MV-4-11 (cell line): ENCODE measurements at regions not wholly inside any gene's neighbourhood (a gene's known extent, or its start where the extent isn't known, plus 50 kb on each side); places are given as distances from the start of the nearest gene placed in this dataset.
"Not testable (repeated sequence)": the region's sequence is repeated elsewhere in the genome, so short reads cannot be mapped to it uniquely, and the experiment has no call there.

Experiments used
- DNase-seq: peaks from one replicate; lab custom pipeline; 2025; lab: John Stamatoyannopoulos, UW

DNA sequence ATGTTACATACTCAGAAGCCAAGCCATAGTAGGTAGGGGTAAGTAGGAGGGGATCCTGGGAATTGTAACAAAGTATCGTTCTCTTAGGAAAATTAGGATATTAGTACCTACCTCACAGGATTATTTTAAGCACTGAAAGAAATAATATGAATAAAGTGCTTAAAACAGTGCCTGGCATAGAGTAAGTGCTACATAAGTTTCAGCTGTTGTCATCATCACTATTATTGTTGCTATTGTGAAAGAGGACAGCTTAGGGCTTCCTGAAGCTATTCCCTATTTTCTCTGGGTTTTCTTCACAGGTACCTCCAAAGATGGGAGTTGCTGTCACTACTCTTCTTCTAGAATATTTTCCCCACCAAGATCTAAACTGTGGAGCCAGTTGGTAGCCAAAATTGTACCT is 443.7 kb upstream of the FGF16 start:
- DNase-seq = no peak

DNA sequence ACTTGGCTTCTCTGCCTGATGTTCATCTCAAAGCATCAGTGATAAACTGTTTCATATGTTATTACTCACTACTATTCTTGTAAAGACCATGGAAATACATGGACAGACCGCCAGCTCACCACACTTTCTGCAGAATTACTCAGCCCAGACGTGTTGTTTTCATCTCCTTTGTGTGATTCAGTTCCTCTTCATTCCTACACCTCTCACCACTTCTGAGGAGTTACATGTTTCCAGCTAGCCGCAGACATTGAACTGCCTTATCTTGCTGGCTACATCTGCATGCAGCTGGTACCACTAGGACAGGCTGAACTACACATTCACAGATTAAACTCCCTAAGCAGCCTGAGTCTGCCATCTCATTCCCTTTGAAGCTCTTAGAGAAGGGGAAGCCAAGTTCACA is 443.2 kb upstream of the FGF16 start:
- DNase-seq = no peak

DNA sequence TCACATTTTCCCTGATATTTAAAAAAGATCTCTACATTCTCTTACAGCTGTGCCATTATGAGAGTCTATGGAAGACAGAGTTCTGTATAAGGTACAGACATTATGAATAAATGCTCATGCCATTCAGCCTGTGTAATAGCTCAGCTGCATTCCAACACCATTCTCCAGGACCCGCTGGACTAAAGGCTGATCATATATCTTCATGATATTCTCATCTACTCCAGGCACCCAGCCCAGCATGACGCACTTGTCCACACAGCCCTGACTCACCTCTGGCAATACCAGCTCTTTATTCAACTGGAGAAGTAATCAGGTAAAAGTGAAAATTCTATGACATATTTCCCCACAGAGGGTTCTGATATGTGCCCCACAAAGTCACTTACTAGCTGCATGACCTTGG is 437.5 kb upstream of the FGF16 start:
- no peak for DNase-seq

GRCh38 chrX:77014377-77015372 is 432.5 kb upstream of the FGF16 start:
- DNase-seq = no peak

DNA sequence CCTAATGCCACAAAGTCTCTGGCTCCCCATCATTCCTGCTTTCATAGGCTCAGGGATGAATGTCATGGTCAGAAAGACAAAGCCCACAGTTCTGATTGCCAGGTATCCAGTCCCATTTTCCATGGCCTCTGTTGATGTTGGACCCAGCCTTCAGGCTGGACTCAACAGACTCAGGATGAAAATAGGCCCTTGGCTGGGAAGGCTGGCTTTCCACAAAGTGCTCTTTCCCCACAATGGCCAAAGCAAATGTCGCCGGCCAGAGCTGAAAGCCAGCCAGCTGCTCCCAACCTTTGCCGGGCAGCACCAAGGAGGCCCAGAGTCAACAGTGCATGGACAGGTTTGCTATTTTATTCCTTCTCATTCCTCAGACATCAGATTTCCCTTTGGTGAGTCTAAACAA is 430.1 kb upstream of the FGF16 start:
- no peak for DNase-seq

DNA sequence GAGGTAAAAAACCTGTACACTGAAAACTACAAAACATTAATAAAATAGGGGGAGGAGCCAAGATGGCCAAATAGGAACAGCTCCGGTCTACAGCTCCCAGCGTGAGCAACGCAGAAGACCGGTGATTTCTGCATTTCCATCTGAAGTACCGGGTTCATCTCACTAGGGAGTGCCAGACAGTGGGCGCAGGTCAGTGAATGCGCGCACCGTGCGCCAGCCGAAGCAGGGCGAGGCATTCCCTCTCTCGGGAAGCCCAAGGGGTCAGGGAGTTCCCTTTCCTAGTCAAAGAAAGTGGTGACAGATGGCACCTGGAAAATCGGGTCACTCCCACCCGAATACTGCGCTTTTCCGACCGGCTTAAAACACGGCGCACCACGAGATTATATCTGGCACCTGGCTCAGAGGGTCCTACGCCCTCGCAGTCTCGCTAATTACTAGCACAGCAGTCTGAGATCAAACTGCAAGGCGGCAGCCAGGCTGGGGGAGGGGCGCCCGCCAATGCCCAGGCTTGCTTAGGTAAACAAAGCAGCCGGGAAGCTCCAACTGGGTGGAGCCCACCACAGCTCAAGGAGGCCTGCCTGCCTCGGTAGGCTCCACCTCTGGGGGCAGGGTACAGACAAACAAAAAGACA is 400.9 kb upstream of the FGF16 start:
- DNase-seq = not testable (repeated sequence)

DNA sequence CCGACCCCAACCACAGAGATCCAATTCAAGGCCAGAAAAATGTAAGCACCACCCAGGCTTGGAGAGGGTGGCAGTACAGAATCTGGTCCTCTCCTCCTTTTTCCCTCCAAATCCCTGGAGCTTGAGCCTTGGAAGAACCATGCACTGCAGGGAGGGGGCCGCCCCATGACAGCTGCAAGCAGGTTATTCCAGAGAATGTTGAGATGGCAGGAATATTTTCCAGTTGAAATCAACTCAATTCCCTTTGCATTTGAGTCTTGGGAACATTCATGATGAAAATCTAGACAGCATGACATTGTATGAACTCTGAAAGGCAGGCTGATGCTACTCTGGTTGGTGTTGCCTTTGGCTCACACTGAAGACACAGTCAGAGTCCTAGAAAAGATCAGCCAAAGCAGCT is 386.6 kb upstream of the FGF16 start:
- DNase-seq = no peak

DNA sequence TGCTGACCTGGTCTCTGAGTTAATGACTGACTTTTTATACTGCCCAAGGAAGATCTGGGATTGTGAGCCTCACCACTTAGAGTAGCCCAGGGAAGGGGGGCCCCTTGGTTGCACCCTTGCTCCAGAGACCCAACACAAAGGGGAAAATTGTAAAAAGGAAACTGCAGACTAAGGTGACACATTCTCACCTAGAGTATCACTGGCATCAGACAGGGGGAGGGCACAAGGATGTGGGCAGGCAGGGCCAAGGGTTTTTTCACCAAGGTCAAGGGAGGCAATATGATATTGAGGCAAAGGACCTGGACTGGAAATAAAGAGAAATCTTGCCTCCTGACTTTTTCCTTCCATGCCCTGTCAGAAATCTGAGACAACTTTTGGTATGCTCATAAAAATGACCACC is 386.2 kb upstream of the FGF16 start:
- no peak for DNase-seq

GRCh38 chrX:77061545-77061944 is 385.6 kb upstream of the FGF16 start:
- no peak for DNase-seq

DNA sequence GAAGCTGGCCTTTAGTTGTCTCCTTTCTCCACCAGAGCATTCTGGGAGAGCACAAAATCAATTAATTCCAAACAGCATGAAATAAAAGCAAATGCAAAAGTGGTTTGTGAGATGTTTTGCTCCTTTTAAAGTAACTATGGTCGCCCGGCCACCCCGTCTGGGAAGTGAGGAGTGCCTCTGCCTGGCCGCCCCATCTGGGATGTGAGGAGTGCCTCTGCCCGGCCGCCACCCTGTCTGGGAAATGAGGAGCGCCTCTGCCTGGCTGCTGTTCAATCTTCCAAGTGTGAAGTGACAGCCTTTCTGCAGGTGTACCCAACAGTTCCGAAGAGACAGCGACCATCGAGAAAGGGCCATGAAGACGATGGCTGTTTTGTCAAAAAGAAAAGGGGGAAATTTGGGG is 381.3 kb upstream of the FGF16 start:
- DNase-seq = no peak

GRCh38 chrX:77070202-77070918 is 376.8 kb upstream of the FGF16 start:
- peak; percentile 2 for DNase-seq

DNA sequence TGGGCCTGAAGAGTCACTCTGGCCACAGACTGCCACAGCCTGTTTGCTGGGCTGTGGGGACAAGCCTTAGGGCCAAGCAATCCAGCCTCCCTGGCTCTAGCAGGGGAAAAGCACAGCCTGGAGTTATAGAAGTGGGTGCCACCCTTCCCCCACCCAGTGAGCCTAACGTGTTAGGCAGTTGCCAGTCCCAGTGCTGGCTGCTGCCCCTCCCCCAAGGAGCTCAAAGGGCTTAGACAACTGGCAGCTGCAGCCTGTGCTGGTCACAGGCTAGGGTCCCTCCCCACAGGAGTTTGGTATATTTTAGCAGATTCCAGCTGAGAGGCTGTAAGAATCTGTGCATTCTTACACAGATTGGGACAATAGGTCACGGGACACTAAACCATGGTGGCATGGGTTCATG is 370.3 kb upstream of the FGF16 start:
- DNase-seq = no peak

DNA sequence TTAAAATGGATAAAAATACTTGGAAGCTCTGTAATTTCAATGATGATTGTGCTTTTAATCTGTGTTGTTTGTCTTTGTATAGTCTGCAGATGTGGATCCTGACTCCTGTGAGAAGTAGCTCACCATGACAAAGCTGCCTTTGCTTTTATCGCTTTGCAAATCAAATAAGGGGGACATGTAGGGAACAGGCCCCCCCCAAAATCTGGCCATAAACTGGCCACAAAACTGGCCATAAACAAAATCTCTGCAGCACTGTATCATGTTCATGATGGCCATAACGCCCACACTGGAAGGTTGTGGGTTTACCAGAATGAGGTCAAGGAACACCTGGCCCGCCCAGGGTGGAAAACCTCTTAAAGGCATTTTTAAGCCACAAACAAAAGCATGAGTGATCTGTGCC is 366.0 kb upstream of the FGF16 start:
- DNase-seq = not testable (repeated sequence)

DNA sequence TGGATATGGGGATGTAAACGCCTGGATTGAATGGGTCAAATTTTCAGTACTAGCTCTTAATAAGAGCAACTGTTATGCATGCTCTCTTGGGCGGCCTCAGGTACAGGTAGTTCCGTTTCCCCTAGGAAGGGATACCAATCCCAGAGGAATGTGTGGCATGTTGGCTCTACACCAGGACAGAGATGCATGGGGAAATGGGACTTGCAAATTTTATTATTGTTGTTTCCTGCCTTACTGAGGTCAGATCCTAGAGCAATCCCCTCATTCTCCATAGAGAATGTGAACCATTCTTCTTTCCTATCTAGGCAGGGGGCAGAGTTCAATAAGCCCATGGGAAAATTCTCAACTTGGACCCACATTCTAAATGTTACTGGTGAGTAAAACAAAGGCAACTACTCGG is 361.8 kb upstream of the FGF16 start:
- no peak for DNase-seq

GRCh38 chrX:77087529-77088169 is 359.5 kb upstream of the FGF16 start:
- DNase-seq = no peak

GRCh38 chrX:77088233-77088632 is 359.0 kb upstream of the FGF16 start:
- DNase-seq = no peak

DNA sequence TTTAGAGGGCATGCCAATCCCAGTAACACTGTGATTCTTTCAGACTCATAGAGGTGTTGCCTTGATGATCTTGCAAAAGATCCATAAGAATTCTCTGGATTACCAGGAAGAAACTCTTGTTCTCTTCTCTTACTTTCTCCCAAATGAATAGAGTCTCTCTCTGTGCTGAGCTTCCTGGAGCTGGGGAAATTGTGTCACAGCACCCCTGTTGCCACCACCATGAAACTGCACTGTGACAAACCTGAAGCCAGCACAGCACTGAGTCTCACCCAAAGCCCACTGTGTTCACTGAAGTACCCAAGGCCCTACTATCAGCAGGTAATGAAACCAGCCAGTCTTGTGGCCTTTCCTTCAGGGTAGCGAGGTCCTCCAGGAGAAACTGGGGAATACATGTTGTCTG is 332.7 kb upstream of the FGF16 start:
- DNase-seq = no peak

GRCh38 chrX:77118686-77119085 is 328.5 kb upstream of the FGF16 start:
- no peak for DNase-seq

GRCh38 chrX:77119706-77120105 is 327.5 kb upstream of the FGF16 start:
- DNase-seq = no peak

- DNase-seq = not testable (repeated sequence)
Measured at GRCh38 chrX:77123917-77124316, 323.3 kb upstream of the FGF16 start.

GRCh38 chrX:77127571-77127970 is 319.6 kb upstream of the FGF16 start:
- DNase-seq = not testable (repeated sequence)

GRCh38 chrX:77143907-77144306 is 303.3 kb upstream of the FGF16 start:
- DNase-seq = no peak
